GM10248 (cell line): ENCODE measurements at regions not wholly inside any gene's neighbourhood (a gene's known extent, or its start where the extent isn't known, plus 50 kb on each side); places are given as distances from the start of the nearest gene placed in this dataset.

Source experiments
- CTCF ChIA-PET: fragments of 300-600 bp; sonication (Branson Sonifier 250); formaldehyde crosslinking; extraction: SDS; loops from one replicate; lab custom pipeline; 2021; ENCODE audit warnings: antibody characterized with exemption; lab: Yijun Ruan, JAX
- POLR2A ChIA-PET: fragments of 350-650 bp; sonication (Branson Sonifier 250); formaldehyde crosslinking; extraction: SDS; loops from one replicate; lab custom pipeline; 2020; ENCODE audit warnings: antibody characterized with exemption; lab: Yijun Ruan, JAX
- DNase-seq: peaks from one replicate; pipeline ENCODE4 v3.0.0; 2012; ENCODE audit errors: extremely low spot score
- CTCF ChIP-seq: IDR thresholded peaks from 2 replicates; pipeline ENCODE4 v1.5.1; 2012; ENCODE audit warnings: mild to moderate bottlenecking, low read depth; ENCODE audit errors: extremely low read depth, missing control alignments, control extremely low read depth

GRCh38 chr20:37593710-37594109 is 66.0 kb upstream of the BLCAP start:
- ChIA-PET CTCF (interaction anchor here (1.5 kb wide), 1 partner anchor 628 kb away, joined by 3 read pairs; no protein-coding TSS in a partner anchor), POLR2A (no interaction called here)
- no peak for TF ChIP-seq CTCF
- no peak for DNase-seq

- no peak for DNase-seq
- ChIA-PET CTCF (no interaction called here), POLR2A (no interaction called here)
- TF ChIP-seq CTCF: no peak
Measured at GRCh38 chr20:37590938-37591490, 63.3 kb upstream of the BLCAP start.

- DNase-seq: no peak
- CTCF ChIA-PET: interaction anchor here (1.2 to 1.8 kb wide), 4 partner anchors 16 to 24 kb away, joined by 3 to 6 read pairs (median 4); no protein-coding TSS in a partner anchor
- no peak for TF ChIP-seq CTCF
- POLR2A ChIA-PET: no interaction called here
Measured at GRCh38 chr20:37586078-37586477, 58.4 kb upstream of the BLCAP start.

GRCh38 chr20:37584238-37584807 is 56.6 kb upstream of the BLCAP start:
- no peak for TF ChIP-seq CTCF
- ChIA-PET CTCF (interaction anchor here (2.1 kb wide), 1 partner anchor 9 kb away, joined by 7 read pairs; no protein-coding TSS in a partner anchor), POLR2A (no interaction called here)
- no peak for DNase-seq

DNA sequence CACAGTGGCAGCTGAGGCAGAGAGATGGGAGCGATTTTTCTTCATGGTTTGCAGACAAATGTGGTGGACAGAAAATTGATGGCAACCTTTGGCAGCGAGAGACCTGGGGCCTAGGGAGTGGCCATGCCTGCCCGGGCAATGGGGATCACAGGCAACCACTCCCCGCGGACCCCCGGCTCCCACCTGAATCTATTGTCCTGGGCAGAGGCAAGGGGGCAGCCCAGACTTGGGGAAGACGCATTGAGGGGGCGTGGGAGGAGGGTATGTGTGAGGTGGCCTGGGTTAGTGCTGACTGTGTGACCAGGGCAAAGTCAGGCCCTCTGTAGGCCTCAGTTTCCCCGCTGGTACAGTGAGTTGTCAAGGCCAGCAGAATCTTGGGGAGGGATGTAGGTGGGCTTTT is 53.6 kb upstream of the BLCAP start:
- no peak for DNase-seq
- ChIA-PET POLR2A (no interaction called here), CTCF (interaction anchor here (1.5 to 2.9 kb wide), 3 partner anchors 16 to 476 kb away, joined by 3 to 10 read pairs (median 4); no protein-coding TSS in a partner anchor)
- TF ChIP-seq CTCF: no peak

DNA sequence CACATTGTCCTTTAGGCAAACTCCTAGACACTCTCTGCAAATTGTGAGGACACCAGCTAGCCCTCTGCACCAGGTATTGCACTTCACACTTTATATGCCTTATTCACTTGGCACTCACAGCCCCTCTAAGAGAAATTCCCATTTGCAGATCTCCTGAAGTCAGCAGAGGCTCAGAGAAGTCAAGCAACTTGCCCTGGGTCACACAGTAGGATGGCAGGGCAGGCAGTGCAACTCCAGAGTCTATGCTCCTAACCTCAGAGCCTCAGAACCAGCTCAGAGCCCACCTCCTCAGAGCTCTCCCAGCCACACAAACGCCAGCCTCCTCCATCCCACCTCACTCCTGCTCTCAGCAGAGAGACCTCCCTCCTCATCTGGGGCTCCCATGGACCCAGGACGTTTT is 52.4 kb upstream of the BLCAP start:
- CTCF ChIA-PET: interaction anchor here (1.5 to 2.9 kb wide), 3 partner anchors 15 to 31 kb away, joined by 3 to 10 read pairs (median 4); no protein-coding TSS in a partner anchor
- TF ChIP-seq CTCF: no peak
- DNase-seq: no peak
- POLR2A ChIA-PET: no interaction called here
